Fibroblast of gingiva (primary cell): ENCODE measurements at regions not wholly inside any gene's neighbourhood (a gene's known extent, or its start where the extent isn't known, plus 50 kb on each side); places are given as distances from the start of the nearest gene placed in this dataset.

Experiments
- DNase-seq: peaks from one replicate; pipeline ENCODE4 v3.0.0-alpha.2; 2011; ENCODE audit warnings: low read depth

- no peak for DNase-seq
These were observed 276.2 kb upstream of the RTL1 start for GRCh38 chr14:101179691-101180211.

- no peak for DNase-seq
These were observed 278.2 kb upstream of the RTL1 start for GRCh38 chr14:101181446-101182313.

- DNase-seq: no peak
These were observed 279.0 kb upstream of the RTL1 start for GRCh38 chr14:101182476-101182875.

GRCh38 chr14:101183376-101184103 is 280.0 kb upstream of the RTL1 start:
- no peak for DNase-seq

- DNase-seq: no peak
These were observed 280.6 kb upstream of the RTL1 start for GRCh38 chr14:101184104-101184455.

- no peak for DNase-seq
These were observed 281.1 kb upstream of the RTL1 start for GRCh38 chr14:101184572-101184971.

- DNase-seq: no peak
These were observed 281.7 kb upstream of the RTL1 start for GRCh38 chr14:101185073-101185835.

GRCh38 chr14:101185946-101186345 is 282.4 kb upstream of the RTL1 start:
- no peak for DNase-seq

GRCh38 chr14:101186544-101186943 is 283.0 kb upstream of the RTL1 start:
- DNase-seq: no peak

- no peak for DNase-seq
These were observed 283.7 kb upstream of the RTL1 start for GRCh38 chr14:101186992-101187815.

- DNase-seq: no peak
These were observed 284.5 kb upstream of the RTL1 start for GRCh38 chr14:101187816-101188570.

- no peak for DNase-seq
These were observed 285.0 kb upstream of the RTL1 start for GRCh38 chr14:101188571-101188915.

- DNase-seq: no peak
These were observed 285.7 kb upstream of the RTL1 start for GRCh38 chr14:101189266-101189665.

GRCh38 chr14:101189962-101190560 is 286.5 kb upstream of the RTL1 start:
- DNase-seq: no peak

GRCh38 chr14:101191101-101191720 is 287.7 kb upstream of the RTL1 start:
- no peak for DNase-seq

- DNase-seq: no peak
These were observed 288.5 kb upstream of the RTL1 start for GRCh38 chr14:101191721-101192660.

- no peak for DNase-seq
These were observed 289.1 kb upstream of the RTL1 start for GRCh38 chr14:101192661-101193000.

GRCh38 chr14:101193106-101193844 is 289.8 kb upstream of the RTL1 start:
- DNase-seq: no peak
